ENCODE measurements at regions not wholly inside any gene's neighbourhood (a gene's known extent, or its start where the extent isn't known, plus 50 kb on each side); places are given as distances from the start of the nearest gene placed in this dataset.

GRCh38 chr6:2465336-2465735 lies 219.9 kb upstream of the GMDS start:
- DNase-seq (ENCODE audit: low read depth): no peak

- peak; percentile 43 for DNase-seq (ENCODE audit: low read depth)
Measured at GRCh38 chr6:2464641-2465040, 219.2 kb upstream of the GMDS start.

GRCh38 chr6:2462831-2463230 lies 217.4 kb upstream of the GMDS start:
- no peak for DNase-seq (ENCODE audit: low read depth)

GRCh38 chr6:2460216-2460745 lies 214.9 kb upstream of the GMDS start:
- DNase-seq (ENCODE audit: low read depth): no peak

GRCh38 chr6:2454180-2454579 lies 208.8 kb upstream of the GMDS start:
- no peak for DNase-seq (ENCODE audit: low read depth)

- peak; percentile 36 for DNase-seq (ENCODE audit: low read depth)
Measured at GRCh38 chr6:2450546-2450945, 205.1 kb upstream of the GMDS start.

- DNase-seq (ENCODE audit: low read depth): no peak
Measured at GRCh38 chr6:2449572-2449940, 204.2 kb upstream of the GMDS start.

- DNase-seq (ENCODE audit: low read depth): peak; percentile 82
Measured at GRCh38 chr6:2448826-2449571, 203.6 kb upstream of the GMDS start.

GRCh38 chr6:2447931-2448330 lies 202.5 kb upstream of the GMDS start:
- DNase-seq (ENCODE audit: low read depth): no peak

GRCh38 chr6:2447318-2447920 lies 202.0 kb upstream of the GMDS start:
- DNase-seq (ENCODE audit: low read depth): no peak

- no peak for DNase-seq (ENCODE audit: low read depth)
Measured at GRCh38 chr6:2441601-2442475, 196.4 kb upstream of the GMDS start.

- no peak for DNase-seq (ENCODE audit: low read depth)
Measured at GRCh38 chr6:2440516-2440915, 195.1 kb upstream of the GMDS start.

- DNase-seq (ENCODE audit: low read depth): no peak
Measured at GRCh38 chr6:2439632-2440031, 194.2 kb upstream of the GMDS start.

GRCh38 chr6:2439082-2439481 lies 193.7 kb upstream of the GMDS start:
- no peak for DNase-seq (ENCODE audit: low read depth)

GRCh38 chr6:2436410-2437154 lies 191.2 kb upstream of the GMDS start:
- no peak for DNase-seq (ENCODE audit: low read depth)

GRCh38 chr6:2435323-2435722 lies 189.9 kb upstream of the GMDS start:
- no peak for DNase-seq (ENCODE audit: low read depth)

- no peak for DNase-seq (ENCODE audit: low read depth)
Measured at GRCh38 chr6:2434912-2435311, 189.5 kb upstream of the GMDS start.

GRCh38 chr6:2434116-2434515 lies 188.7 kb upstream of the GMDS start:
- peak; percentile 62 for DNase-seq (ENCODE audit: low read depth)

- no peak for DNase-seq (ENCODE audit: low read depth)
Measured at GRCh38 chr6:2433711-2434110, 188.3 kb upstream of the GMDS start.

GRCh38 chr6:2433266-2433665 lies 187.9 kb upstream of the GMDS start:
- DNase-seq (ENCODE audit: low read depth): no peak

GRCh38 chr6:2432292-2432691 lies 186.9 kb upstream of the GMDS start:
- DNase-seq (ENCODE audit: low read depth): peak; percentile 96

- no peak for DNase-seq (ENCODE audit: low read depth)
Measured at GRCh38 chr6:2430612-2431011, 185.2 kb upstream of the GMDS start.
